NCI-H2171 treated with DMSO at 0.1 percent for 48 hours (cell line): ENCODE measurements at regions not wholly inside any gene's neighbourhood (a gene's known extent, or its start where the extent isn't known, plus 50 kb on each side); places are given as distances from the start of the nearest gene placed in this dataset.
A peak's percentile ranks its signal among the peaks of the same experiment; 100 is the strongest.
"Not testable (repeated sequence)": the region's sequence is repeated elsewhere in the genome, so short reads cannot be mapped to it uniquely, and the experiment has no call there.

Source experiments
- DNase-seq: peaks from one replicate; lab custom pipeline; 2025; lab: John Stamatoyannopoulos, UW

DNA sequence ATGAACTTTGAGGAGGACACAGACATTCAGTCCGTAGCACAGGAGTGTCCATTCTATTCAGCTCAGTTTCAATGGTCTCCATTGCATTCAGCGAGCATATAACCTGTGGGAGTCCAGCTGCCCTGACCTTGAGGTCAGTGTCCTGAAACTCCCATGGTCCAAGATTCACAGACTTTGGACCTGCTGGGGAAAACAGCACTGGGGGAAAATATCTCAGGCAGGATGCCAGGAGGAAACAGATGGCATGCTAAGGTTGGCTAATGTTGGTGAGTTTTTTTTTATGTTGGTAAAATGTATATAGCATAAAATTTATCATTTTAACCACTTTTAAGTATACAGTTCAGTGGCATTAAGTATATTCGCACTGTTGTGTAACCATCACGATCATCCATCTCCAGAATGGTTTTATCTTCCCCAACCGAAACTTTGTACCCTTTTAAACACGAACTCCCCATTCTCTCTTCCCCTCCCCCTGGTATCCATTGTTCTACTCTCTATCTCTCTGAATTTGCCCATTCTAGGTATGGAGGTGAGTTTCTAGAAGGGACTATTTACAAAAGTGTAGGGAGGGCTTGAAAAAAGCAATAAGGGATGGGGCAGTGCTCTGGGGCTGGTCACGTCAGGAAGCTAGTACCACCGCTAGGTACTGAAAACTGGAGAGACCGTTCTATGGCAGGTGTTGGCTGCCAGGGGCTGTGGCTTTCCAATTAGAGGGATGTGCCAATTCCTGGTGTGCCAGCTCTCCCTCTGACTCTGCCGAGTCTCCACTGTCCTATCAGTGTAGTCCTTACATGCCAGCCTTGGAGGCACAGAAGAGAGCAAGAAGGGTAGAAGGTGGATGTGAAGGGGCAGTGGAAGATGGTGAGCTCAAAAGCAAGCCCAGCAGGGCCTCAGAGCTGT, 85.3 kb downstream of the FOXD2 start:
- DNase-seq = peak; percentile 55

DNA sequence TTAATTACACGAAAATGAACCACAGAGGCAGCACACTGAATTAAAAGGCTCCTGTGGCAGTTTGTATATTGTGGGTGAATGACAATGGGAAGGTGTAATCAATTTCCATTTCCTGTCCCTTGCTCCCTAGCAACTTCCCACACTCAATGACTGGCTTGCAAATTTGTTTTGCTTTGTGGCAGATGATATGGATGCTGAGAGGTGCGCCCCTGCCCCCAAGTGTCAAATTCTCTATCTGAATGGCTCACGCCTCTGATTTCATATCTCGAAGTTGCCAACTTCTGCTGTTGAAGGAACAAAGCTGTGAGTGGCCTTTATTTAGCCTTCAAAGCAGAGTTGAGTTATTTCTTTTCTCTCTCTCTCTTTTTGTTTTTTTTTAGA, 86.0 kb downstream of the FOXD2 start:
- no peak for DNase-seq

DNA sequence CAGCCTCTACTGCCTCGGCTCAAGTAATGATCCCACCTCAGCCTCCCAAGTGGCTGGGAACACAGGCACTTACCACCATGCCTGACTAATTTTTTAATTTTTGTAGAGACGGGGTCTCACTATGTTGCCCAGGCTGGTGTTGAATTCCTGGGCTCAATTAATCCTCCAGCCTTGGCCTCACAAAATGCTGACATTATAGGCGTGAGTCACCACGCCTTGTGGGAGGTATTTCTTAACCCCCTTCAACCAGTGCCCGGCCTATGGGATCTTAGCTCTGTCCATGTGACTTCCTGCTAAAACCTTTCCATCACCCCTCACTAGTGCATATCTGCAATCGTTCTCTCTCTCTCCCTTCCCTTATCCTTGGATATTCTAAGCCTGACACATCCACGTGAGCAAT, 86.4 kb downstream of the FOXD2 start:
- no peak for DNase-seq

DNA sequence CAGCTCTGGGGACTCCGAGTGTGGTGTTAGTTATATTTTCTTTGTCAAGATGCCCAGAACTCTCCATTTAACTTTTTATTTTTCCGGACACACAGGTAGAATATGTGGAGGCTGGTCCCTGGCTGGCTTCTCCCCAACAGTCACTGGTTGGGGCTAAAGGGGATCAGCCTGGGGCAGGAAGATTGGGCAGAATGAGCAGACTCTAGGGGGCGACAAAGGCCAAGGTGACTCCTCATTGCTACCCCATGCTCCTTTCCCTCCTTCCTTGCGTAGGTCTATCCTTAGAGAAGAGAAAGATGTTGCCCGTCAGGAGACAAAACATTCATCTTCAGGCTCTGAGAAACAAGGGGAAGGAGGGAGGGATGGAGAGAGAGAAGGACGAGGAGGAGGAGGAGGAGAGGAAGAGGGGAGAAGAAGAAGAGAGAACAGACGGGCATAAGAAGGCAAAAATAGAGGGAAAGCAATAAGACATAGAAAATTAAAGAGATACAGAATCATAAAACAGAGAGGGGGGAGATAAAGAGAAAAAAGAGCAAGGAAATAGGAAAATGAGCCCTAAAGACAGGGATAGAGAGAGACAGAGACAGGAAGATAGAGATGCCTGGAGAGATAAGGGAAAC, 89.9 kb downstream of the FOXD2 start:
- no peak for DNase-seq

DNA sequence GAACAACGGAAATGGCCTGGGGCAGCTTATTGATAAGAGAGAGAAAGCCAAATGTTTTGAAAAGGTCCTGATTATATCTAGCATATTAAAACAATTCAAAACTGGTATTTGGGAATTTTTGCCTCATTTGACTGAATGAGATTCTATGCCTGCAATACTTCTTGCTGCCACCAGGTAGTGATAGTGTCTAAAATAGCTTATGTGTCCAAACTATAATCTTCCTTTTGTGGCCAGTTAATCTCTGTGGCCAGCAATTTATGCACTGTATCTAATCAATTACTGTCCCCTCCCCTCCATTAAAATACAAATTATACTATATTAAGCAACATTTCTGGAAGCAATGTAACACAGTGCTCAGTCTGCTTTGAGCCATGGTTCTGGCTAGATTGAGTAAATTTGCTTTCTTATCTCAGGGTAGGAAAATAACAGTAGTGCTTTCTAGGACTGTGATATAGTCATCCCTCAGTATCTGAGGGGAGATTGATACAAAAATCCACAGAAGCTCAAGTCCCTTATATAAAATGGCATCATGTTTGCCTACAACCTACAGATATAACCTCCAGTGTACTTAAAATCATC, 91.8 kb downstream of the FOXD2 start:
- DNase-seq = no peak

DNA sequence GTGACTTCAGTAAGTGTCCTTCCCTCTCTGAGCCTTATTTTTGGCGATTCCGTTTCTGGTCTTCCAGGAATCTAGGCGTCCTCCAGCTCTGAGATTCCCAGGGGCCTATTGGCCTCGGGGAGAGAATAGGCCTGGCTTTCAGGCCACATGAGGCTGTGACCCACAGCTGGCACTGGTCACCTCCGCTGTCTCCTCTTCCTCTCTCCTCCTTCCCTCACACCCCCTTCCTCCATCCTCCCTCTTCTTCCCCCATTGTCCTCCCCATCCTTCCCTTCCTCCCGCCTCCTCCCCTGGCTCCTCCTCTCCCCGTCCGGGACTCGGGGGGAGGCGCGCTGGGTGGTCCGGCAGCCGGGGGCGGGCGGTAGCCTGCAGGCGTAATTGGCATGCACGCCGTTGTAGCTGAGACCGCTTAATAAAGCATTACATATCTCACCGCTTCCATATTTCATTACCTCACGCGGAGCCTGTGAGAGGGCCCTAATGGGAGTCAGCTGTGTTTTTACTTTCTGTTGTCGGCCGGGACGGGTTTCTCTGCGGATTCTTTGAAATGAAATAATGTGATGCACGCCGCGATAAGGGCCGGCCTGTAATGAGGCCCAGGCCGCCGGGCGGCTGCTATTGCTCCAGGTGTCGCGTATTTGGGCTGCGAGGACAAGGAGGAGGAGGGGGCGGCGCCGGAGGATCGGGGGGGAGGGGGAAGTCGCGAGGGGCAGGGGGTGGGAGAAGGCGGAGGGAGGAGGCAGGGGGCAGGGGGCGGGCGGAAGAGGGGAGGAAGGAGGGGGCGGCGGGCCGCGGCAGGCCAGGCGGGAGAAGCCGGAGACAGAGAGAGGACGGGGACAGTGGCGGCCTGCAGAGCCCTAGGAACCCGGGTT, 95.3 kb downstream of the FOXD2 start:
- DNase-seq = peak; percentile 61

DNA sequence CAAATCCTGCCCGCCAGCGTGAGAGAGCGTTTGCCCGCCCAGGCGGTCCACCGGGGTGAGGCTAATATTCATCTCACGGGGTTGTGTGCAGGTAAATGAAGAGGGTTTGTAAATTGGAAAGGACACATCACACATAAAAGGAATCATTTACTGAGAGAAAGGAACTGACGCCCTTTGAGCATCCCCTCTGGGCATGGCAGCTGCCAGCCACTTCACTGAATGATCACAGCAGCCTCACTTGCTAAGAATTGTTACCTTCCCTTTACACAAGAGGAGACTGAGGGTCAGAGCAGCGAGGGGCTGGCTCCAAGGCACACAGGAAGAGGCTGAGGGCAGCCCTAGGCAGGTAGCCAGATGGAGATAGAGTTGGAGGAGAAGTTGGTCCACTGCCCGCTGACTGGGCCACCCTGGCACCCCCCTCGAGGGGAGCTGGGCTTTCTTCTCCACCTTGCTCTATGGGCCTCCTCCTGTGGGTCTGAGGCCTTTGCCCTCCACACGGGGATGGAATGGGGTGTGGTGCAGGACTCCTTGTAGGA, 96.0 kb downstream of the FOXD2 start:
- no peak for DNase-seq

DNA sequence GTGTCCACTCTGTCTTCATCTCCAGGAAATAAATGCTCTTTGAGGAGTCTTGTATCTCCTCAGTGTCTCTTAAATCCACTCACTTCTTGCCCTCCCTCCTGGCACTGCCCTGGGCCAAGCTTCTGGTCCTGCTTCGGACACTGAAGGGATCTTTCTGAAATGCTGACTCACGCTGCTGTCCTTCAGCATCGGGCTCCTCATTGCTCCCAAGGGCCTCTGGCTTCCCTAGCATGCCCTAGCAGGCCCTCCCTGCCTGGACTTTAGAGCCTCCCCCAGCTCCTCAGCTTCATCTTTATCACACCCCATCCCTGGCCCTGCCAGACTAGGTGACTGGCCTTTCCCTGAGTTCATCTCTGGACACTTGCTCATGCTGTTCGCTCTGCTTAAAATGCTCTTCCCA, 96.6 kb downstream of the FOXD2 start:
- no peak for DNase-seq

DNA sequence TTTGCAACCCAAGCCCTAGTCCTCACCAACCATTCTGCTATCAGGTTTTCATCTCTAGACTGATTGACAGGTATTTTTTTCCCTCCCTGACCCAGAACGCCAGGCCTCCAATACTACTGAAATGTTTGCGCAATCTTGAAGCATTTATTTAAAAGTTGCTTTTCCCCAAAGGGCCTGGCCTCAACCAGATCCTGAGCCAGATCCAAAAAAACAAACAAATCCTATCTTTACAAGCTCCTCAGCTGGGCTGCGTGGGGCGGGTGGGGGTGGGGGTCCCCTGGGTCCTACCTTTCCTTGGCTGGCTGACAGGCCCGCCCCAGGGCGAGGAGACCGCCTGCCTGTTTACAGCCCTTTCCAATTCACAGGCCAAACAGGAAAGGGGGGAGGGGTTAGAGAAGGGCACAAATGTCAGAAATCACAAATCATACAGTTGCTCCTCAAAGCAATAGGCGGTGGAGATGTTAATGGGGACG, 98.8 kb downstream of the FOXD2 start:
- DNase-seq = peak; percentile 20

DNA sequence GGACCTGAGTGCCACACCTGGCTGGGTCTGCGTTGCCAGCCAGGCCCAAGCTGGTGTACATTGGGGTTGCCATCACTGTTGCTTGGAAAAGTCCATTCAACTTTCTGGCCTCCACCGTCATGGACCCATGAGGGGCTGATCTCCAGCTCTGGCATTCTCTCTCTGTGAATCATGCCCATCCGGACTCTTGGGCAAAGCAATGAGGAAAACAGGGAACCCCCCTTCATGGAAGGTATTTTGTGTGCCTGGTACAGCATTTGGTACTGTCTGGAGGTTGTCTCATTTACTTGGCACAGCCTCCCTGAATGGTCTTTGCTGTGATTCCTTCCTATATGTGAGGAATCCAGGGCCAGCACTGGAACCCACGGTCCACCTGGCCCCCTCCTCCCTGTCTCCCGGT, 99.4 kb downstream of the FOXD2 start:
- DNase-seq = no peak

DNA sequence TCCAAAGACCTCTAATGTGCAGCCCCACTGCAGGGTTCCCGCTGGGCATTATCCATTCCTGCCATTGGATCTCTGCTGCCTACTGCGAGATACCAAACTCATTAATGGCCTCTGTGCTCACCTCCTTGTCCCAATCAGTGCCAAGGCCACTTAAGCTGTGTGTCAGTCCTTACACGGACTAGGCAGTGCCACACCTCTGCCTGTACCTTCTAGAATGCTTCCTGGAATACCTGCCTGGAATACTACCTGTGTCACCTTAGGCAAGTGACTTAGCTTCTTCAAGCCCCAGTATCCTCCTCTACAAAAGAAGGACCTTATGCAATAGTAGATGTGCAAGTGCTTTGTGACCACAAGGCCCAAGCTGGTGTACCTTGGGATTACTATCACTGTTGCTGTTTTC, 100.1 kb downstream of the FOXD2 start:
- DNase-seq = no peak

DNA sequence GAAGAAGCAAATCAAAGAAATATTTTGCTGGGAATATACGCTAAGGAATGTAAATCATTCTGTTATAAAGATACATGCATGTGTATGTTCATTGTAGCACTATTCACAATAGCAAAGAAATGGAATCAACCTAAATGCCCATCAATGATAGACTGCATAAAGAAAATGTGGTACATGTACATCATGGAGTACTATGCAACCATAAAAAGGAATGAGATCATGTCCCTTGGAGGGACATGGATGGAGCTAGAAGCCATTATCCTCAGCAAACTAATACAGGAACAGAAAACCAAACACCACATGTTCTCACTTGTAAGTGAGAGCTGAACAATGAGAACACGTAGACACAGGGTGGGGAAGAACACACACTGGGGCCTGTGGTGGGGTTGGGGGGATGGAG, 100.7 kb downstream of the FOXD2 start:
- not testable (repeated sequence) for DNase-seq

DNA sequence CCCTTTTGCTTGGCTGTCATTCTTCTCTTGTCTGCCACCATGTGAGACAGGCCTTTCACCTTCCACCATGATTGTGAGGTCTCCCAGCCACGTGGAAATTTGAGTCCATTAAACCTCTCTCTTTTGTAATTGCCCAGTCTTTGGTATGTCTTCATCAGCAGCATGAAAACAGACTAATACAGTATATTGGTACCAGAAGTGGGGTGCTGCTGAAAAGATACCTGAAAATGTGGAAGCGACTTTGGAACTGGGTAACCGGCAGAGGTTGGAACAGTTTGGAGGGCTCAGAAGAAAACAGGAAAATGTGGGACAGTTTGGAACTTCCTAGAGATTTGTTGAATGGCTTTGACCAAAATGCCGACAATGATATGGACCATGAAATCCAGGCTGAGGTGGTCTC, 103.9 kb downstream of the FOXD2 start:
- not testable (repeated sequence) for DNase-seq

DNA sequence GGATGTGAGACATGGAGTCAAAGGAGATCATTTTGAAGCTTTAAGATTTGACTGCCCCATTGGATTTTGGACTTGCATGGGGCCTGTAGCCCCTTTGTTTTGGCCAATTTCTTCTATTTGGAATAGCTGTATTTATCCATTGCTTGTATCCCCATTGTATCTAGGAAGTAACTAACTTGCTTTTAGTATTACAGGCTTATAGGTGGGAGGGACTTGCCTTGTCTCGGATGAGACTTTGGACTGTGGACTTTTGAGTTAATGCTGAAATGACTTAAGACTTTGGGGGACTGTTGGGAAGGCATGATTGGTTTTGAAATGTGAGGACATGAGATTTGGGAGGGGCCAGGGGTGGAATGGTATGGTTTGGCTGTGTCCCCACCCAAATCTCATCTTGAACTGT, 105.2 kb downstream of the FOXD2 start:
- DNase-seq = not testable (repeated sequence)

DNA sequence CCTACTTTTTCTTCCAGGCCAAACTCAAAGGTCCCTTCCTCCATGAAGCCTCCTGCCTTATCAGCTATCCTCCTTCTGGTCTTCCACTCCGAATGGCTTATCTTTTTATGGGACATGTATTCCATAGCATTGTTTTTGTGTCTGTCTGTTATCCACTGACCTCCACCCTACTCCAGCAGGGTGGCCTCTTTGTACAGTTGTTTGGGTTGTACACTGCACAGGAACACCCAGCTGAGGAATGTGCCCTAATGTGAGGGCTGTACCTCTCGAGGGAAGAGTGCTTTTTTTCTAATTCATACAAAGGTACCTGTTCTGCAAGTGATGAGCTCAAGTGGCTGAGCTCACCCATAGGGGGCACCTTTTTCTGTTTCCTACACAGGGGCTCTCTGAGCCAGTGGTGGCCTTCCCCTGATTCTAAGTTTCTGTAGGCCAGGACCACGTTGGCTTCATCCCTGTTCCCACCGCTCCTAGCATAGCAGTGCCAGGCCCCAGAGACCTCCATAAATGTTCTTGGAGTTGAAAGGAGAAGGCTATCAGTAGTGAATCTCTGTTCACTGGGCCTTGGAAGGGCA, 108.2 kb downstream of the FOXD2 start:
- no peak for DNase-seq

DNA sequence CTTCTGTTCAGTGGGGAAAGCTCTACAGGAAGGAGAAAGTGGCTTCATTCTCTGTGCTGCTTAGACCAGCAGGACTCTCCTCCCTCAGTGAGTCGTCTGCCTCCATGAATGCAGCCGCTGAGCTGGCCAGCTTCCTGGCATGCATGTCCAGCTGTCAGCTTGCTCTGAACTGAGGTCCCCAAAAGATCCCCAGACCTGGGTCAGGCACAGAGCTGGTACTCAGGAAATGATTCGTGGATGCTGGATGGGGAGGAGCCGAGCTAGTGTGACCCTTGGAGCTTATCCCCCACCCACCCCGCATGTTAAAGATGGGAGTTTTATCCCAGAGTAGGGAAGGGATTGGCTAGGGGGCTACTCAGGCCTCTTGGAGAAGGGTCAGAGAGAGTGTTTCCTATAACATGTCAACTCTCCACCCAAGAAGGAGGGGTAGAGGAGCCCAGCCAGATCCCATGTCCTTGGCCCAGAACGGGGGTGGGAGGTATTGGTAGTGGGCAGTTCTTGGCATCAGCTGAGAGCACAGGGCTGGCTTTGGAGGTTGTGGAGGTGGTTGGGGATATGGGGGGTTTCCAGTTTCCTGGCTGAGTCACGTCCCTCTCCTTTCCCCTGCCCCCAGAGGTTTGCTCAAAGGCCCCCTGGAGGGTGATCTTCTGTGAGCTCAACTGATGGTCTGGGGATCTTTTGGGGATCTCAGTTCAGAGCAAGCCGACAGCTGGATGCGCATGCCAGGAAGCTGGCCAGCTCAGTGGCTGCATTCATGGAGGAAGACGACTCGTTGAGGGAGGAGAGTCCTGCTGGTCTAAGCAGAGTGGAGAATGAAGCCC, 110.1 kb downstream of the FOXD2 start:
- DNase-seq = no peak

DNA sequence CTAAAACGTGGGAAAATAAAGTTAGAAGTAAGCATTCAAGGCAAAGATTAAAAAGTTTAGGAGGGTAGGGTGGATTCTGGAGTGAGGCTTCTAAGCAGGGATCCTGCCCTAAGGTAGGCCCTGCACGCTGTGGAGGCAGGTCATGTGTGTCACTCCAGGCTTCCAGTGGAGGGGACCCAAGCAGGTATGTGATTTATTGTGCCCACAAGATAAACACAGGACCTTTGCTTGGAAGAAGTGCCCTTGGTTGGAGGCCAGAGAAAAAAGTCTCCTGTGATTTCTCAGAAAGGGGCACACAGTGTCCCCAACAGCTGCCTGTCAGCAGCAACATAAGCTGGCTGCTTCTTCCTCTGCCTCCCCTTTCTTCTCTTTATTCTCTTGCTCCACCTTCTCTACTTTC, 110.8 kb downstream of the FOXD2 start:
- no peak for DNase-seq

DNA sequence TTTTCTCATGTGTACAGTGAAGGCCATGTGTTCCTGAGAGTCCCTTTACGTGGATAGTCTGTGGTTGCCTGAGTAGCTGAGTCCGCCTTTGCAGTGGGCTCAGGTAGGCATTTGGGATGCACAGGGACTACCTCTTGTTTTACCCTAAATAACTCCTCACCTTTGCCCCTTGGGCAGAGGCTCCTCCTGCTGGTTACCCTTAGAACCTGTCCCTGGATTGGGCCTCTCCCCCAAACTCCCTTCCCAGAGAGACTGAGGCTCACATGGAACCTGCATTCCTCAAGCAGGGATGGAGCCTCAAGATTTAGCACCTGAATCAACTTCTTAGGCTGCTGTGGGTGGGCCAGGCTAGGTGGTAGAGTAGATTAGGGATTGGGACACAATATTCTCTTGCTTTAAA, 111.7 kb downstream of the FOXD2 start:
- DNase-seq = no peak

DNA sequence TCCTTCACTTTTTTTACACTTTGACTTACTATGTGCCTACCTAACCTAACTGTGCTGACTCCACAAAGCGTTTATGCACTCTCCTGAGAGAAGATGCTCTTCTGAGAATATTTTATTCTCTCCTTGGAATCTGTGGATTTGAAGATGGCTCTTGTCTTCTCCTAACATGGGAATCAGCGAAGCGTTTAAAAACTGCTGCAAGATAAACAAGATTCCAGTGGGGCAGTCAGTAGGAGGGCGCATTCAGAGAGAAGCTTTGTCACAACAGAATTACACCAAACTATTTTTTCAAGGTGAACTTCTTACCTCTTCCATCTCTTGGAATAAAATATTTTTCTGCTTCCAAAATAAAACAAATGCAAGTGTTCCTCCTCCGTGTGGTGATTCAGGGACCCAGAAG, 113.1 kb downstream of the FOXD2 start:
- DNase-seq = no peak

DNA sequence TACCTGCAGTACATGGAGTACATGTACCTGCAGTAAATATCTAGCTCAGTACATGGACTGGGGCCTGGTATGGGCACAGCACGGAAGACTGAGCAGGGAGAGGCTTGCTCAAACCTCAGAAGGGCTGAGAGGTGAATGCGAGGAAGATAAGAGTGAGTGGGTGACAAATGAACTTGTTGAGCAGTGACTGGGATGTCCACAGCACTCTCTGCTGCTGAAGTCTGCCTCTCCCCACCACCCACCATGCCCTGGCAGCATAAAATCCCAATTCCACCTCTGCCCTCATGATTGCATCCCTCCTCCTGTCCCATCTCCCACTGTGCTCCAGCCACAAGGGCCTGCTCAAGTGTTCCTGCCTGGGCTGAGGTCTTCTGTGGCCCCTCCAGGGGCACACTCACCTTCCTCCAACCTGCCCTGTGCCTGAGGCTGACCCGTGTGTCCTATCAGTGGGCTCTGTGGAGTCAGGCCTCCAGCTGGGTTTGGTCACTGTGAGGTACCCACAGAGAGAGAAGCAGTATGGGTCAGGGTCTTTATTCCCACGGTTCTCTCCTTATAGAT, 114.2 kb downstream of the FOXD2 start:
- DNase-seq = no peak
